GM12878 (cell line): ENCODE measurements at regions not wholly inside any gene's neighbourhood (a gene's known extent, or its start where the extent isn't known, plus 50 kb on each side); places are given as distances from the start of the nearest gene placed in this dataset.

Experiments
- ATAC-seq: fragments of 200-7000 bp; cut with Tn5 transposase; 3 replicates; pipeline ENCODE4 v1.9.1; 2020; ENCODE audit warnings: mild to moderate bottlenecking, moderate library complexity
- BruUV-seq: library from RNA; stranded (reverse); fragments of 400-500 nt; replicated peaks from 2 replicates; lab custom pipeline; 2021; lab: Mats Ljungman, UMichigan
- CTCF ChIA-PET: fragments of 300-600 bp; sonication (Branson Sonifier 250); formaldehyde crosslinking; extraction: SDS; loops from one replicate; lab custom pipeline; 2021; ENCODE audit warnings: inconsistent platforms; lab: Yijun Ruan, JAX
- POLR2A ChIA-PET: fragments of 350-600 bp; formaldehyde crosslinking; extraction: SDS; loops from one replicate; lab custom pipeline; 2021; ENCODE audit warnings: inconsistent platforms; lab: Charles Lee
- RAD21 ChIA-PET: fragments of 300-600 bp; sonication (Branson Sonifier 250); formaldehyde crosslinking; loops from one replicate; lab custom pipeline; 2023; ENCODE audit warnings: antibody characterized with exemption; ENCODE audit not compliant: unreplicated experiment; lab: Charles Lee
- SMC1A ChIA-PET: fragments of 300-600 bp; sonication (Branson Sonifier 250); formaldehyde crosslinking; loops from one replicate; lab custom pipeline; 2023; ENCODE audit not compliant: unreplicated experiment, uncharacterized antibody; lab: Charles Lee
- DNase-seq: peaks from one replicate; pipeline ENCODE4 v3.0.0-alpha.2; 2011; ENCODE audit warnings: low read depth, low spot score
- FAIRE-seq: peaks from 3 replicates; lab custom pipeline; 2011; peaks lifted over from hg19 to GRCh38; lab: Jason Lieb, UNC
- H2AFZ ChIP-seq: 2 replicates; pipeline ENCODE4 v1.6.0; 2011; ENCODE audit warnings: low read depth, low read length, control low read depth; ENCODE audit not compliant: control insufficient read depth
- H3K27ac ChIP-seq: 2 replicates; pipeline ENCODE4 v1.5.1; 2011; ENCODE audit warnings: control low read depth; ENCODE audit not compliant: control insufficient read depth, insufficient read depth
- H3K27me3 ChIP-seq, 2 experiments: replicated peaks in 1 of 2; 2 replicates each; pipeline versions ENCODE4 v1.6.0 to v1.6.1; 2011; ENCODE audit warnings: low read length in 1 of 2; ENCODE audit not compliant: control insufficient read depth in 2 of 2, insufficient read depth in 2 of 2
- H3K36me3 ChIP-seq, 2 experiments: 2 replicates each; pipeline ENCODE4 v1.5.1; 2011; ENCODE audit warnings: low read length in 1 of 2; ENCODE audit not compliant: control insufficient read depth in 2 of 2, insufficient read depth in 2 of 2
- H3K4me1 ChIP-seq: 2 replicates; pipeline ENCODE4 v1.6.1; 2011; ENCODE audit warnings: mild to moderate bottlenecking, low read length, moderate library complexity, mixed read lengths; ENCODE audit not compliant: control insufficient read depth, insufficient read depth
- H3K4me2 ChIP-seq: 2 replicates; pipeline ENCODE4 v1.6.0; 2011; ENCODE audit warnings: control low read depth; ENCODE audit not compliant: control insufficient read depth, insufficient read depth
- H3K4me3 ChIP-seq: fragments of 200-600 bp; sonication (generic); 2 replicates; pipeline ENCODE4 v1.5.1; 2016
- H3K79me2 ChIP-seq: 2 replicates; pipeline ENCODE4 v1.6.0; 2011; ENCODE audit warnings: low read length; ENCODE audit not compliant: control insufficient read depth, insufficient read depth
- H3K9ac ChIP-seq: 2 replicates; pipeline ENCODE4 v1.8.0; 2011; ENCODE audit warnings: low read length, control low read depth, mixed read lengths; ENCODE audit not compliant: control insufficient read depth, insufficient read depth
- H3K9me3 ChIP-seq: replicated peaks from 3 replicates; pipeline ENCODE4 v1.5.1; 2011; ENCODE audit warnings: mild to moderate bottlenecking, low read length; ENCODE audit not compliant: control insufficient read depth, insufficient read depth
- H4K20me1 ChIP-seq: 2 replicates; pipeline ENCODE4 v1.6.0; 2011; ENCODE audit not compliant: control insufficient read depth, insufficient read depth
- BCL11A ChIP-seq: IDR thresholded peaks from 2 replicates; pipeline ENCODE4 v1.6.1; 2011; ENCODE audit warnings: low read depth, low read length
- EGR1 ChIP-seq, 2 experiments: IDR thresholded peaks; 1 replicate in 1 of 2; 2 replicates in 1 of 2; pipeline ENCODE4 v1.6.1; 2011 to 2012; ENCODE audit warnings: low read depth in 2 of 2, low read length in 2 of 2, borderline replicate concordance in 1 of 2, mild to moderate bottlenecking in 1 of 2, moderate library complexity in 1 of 2
- KDM1A ChIP-seq: fragments of 200-600 bp; sonication (generic); IDR thresholded peaks from 2 replicates; pipeline ENCODE4 v1.6.1; 2016; ENCODE audit warnings: borderline replicate concordance
- LARP7 ChIP-seq: fragments of 450-650 bp; IDR thresholded peaks from 2 replicates; pipeline ENCODE4 v1.6.1; 2017; ENCODE audit warnings: mild to moderate bottlenecking
- MTA2 ChIP-seq: fragments of 450-650 bp; IDR thresholded peaks from 2 replicates; pipeline ENCODE4 v1.6.1; 2016; ENCODE audit warnings: low read depth, mild to moderate bottlenecking, moderate library complexity
- PKNOX1 ChIP-seq: fragments of 450-650 bp; IDR thresholded peaks from 2 replicates; pipeline ENCODE4 v1.6.1; 2016; ENCODE audit warnings: mild to moderate bottlenecking
- RBBP5 ChIP-seq: fragments of 200-600 bp; sonication (generic); conservative IDR thresholded peaks from 2 replicates; pipeline ENCODE4 v1.6.1; 2016
- SMAD1 ChIP-seq: fragments of 450-650 bp; IDR thresholded peaks from 2 replicates; pipeline ENCODE4 v1.6.1; 2018; ENCODE audit warnings: mild to moderate bottlenecking, low read depth; ENCODE audit not compliant: partially characterized antibody
- SMC3 ChIP-seq: IDR thresholded peaks from 2 replicates; pipeline ENCODE4 v1.6.1; 2011; ENCODE audit warnings: low read length, improper control_type of control experiment, borderline replicate concordance
- TCF3 ChIP-seq: IDR thresholded peaks from 2 replicates; pipeline ENCODE4 v1.6.1; 2012; ENCODE audit warnings: low read depth, mild to moderate bottlenecking, low read length, borderline replicate concordance; ENCODE audit not compliant: insufficient read depth
- ZZZ3 ChIP-seq: IDR thresholded peaks from 2 replicates; pipeline ENCODE4 v1.6.1; 2011; ENCODE audit warnings: low read depth; ENCODE audit not compliant: control insufficient read depth, insufficient read length
- WGBS: methylation state at CpG from one replicate; pipeline ENCODE4 v1.1.6; 2016; ENCODE audit warnings: low lambda C conversion rate; ENCODE audit not compliant: insufficient replicate concordance, insufficient coverage; ENCODE audit errors: missing lambda C conversion rate; 5-methylcytosine and 5-hydroxymethylcytosine counted together
- in situ Hi-C: fragments of 300-500 bp; cut with MboI; formaldehyde crosslinking; loops from 9 replicates; pipeline ENCODE4 v1.14.3; 2018; ENCODE audit warnings: mixed read lengths
- intact Hi-C: fragments of 100-400 bp; cut with micrococcal nuclease; formaldehyde crosslinking; loops from one replicate; pipeline ENCODE4 v1.14.2; 2022; ENCODE audit not compliant: unreplicated experiment
- TF ChIP-seq, protein P1 (sequence below): fragments of 450-650 bp; IDR thresholded peaks from 2 replicates; pipeline ENCODE4 v1.6.1; 2017; ENCODE audit warnings: mild to moderate bottlenecking, low read depth, inconsistent platforms; ENCODE audit not compliant: poor library complexity, severe bottlenecking
- TF ChIP-seq, protein P2 (sequence below): fragments of 450-650 bp; IDR thresholded peaks from 2 replicates; pipeline ENCODE4 v1.6.1; 2017; ENCODE audit warnings: mild to moderate bottlenecking

- H3K27ac ChIP-seq: no peak overlapping the region
- TF ChIP-seq EGR1 (IDR thresholded peaks at IDR 0.05; ENCODE audit: borderline replicate concordance in 1 of 2, low read depth in 2 of 2, low read length in 2 of 2) (no peak), KDM1A (no peak)
- TF ChIP-seq, all 136 proteins: peak for 0
- Histone ChIP-seq H3K4me3 (no peak overlapping the region), H3K4me2 (no peak overlapping the region), H2AFZ (no peak overlapping the region), H3K36me3 (no peaks in the 10 kb centered on the region), H3K4me1 (no peaks in the 10 kb centered on the region), H3K27me3 (peaks cover 3 to 7% of the 10 kb centered on the region in 2 experiments; a peak in 3 of 4 replicates), H4K20me1 (no peaks in the 10 kb centered on the region), H3K9ac (no peak overlapping the region), H3K79me2 (no peaks in the 10 kb centered on the region), H3K9me3 (no peaks in the 10 kb centered on the region)
- no peak for DNase-seq
- FAIRE-seq: no peak
- no peak for ATAC-seq
- ChIA-PET CTCF (no interaction called here), RAD21 (no interaction called here), SMC1A (no interaction called here), POLR2A (no interaction called here)
- no TSS peak for BruUV-seq
- in situ Hi-C loops: no loop called here
- WGBS: 16% methylated on average over 2 of the region's 2 CpGs
- intact Hi-C loops: no loop called here
Observed at GRCh38 chr2:46828491-46829230, 86.9 kb downstream of the MCFD2 start.

- no peak for DNase-seq
- H3K9ac ChIP-seq: no peak overlapping the region
- no peak for TF ChIP-seq MTA2
- no peak for TF ChIP-seq SMC3
- TF ChIP-seq BCL11A: no peak
- no peak for TF ChIP-seq LARP7
- TF ChIP-seq ZZZ3: no peak
- TF ChIP-seq PKNOX1: no peak
- TF ChIP-seq, protein P1, sequence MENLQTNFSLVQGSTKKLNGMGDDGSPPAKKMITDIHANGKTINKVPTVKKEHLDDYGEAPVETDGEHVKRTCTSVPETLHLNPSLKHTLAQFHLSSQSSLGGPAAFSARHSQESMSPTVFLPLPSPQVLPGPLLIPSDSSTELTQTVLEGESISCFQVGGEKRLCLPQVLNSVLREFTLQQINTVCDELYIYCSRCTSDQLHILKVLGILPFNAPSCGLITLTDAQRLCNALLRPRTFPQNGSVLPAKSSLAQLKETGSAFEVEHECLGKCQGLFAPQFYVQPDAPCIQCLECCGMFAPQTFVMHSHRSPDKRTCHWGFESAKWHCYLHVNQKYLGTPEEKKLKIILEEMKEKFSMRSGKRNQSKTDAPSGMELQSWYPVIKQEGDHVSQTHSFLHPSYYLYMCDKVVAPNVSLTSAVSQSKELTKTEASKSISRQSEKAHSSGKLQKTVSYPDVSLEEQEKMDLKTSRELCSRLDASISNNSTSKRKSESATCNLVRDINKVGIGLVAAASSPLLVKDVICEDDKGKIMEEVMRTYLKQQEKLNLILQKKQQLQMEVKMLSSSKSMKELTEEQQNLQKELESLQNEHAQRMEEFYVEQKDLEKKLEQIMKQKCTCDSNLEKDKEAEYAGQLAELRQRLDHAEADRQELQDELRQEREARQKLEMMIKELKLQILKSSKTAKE: no peak
- TF ChIP-seq SMAD1: no peak
- no peak for TF ChIP-seq RBBP5
- TF ChIP-seq TCF3: no peak
- TF ChIP-seq, protein P2, sequence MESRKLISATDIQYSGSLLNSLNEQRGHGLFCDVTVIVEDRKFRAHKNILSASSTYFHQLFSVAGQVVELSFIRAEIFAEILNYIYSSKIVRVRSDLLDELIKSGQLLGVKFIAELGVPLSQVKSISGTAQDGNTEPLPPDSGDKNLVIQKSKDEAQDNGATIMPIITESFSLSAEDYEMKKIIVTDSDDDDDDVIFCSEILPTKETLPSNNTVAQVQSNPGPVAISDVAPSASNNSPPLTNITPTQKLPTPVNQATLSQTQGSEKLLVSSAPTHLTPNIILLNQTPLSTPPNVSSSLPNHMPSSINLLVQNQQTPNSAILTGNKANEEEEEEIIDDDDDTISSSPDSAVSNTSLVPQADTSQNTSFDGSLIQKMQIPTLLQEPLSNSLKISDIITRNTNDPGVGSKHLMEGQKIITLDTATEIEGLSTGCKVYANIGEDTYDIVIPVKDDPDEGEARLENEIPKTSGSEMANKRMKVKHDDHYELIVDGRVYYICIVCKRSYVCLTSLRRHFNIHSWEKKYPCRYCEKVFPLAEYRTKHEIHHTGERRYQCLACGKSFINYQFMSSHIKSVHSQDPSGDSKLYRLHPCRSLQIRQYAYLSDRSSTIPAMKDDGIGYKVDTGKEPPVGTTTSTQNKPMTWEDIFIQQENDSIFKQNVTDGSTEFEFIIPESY: no peak
- TF ChIP-seq, all 136 proteins: peak for 0
- Histone ChIP-seq H3K36me3 (no peaks in the 10 kb centered on the region), H3K27me3 (peaks cover 3 to 7% of the 10 kb centered on the region in 2 experiments; a peak in 3 of 4 replicates), H3K27ac (no peak overlapping the region), H2AFZ (no peak overlapping the region), H3K4me1 (no peaks in the 10 kb centered on the region), H3K79me2 (no peaks in the 10 kb centered on the region), H3K9me3 (no peaks in the 10 kb centered on the region), H3K4me3 (no peak overlapping the region), H4K20me1 (no peaks in the 10 kb centered on the region), H3K4me2 (no peak overlapping the region)
- POLR2A ChIA-PET: no interaction called here
- SMC1A ChIA-PET: no interaction called here
- 31% methylated on average over 3 of the region's 3 CpGs for WGBS
- in situ Hi-C loops: no loop called here
- CTCF ChIA-PET: no interaction called here
- no peak for FAIRE-seq
- BruUV-seq: no TSS peak
- RAD21 ChIA-PET: no interaction called here
- intact Hi-C loops: no loop called here
- no peak for ATAC-seq
Observed at GRCh38 chr2:46828135-46828438, 87.5 kb downstream of the MCFD2 start.
